ENCODE measurements at regions not wholly inside any gene's neighbourhood (a gene's known extent, or its start where the extent isn't known, plus 50 kb on each side); places are given as distances from the start of the nearest gene placed in this dataset.
A peak's percentile ranks its signal among the peaks of the same experiment; 100 is the strongest.

- no peak for FAIRE-seq
- no peak for DNase-seq (ENCODE audit: low spot score in 2 of 2)
Observed at GRCh38 chr13:40313269-40314200, 352.9 kb downstream of the FOXO1 start.

DNA sequence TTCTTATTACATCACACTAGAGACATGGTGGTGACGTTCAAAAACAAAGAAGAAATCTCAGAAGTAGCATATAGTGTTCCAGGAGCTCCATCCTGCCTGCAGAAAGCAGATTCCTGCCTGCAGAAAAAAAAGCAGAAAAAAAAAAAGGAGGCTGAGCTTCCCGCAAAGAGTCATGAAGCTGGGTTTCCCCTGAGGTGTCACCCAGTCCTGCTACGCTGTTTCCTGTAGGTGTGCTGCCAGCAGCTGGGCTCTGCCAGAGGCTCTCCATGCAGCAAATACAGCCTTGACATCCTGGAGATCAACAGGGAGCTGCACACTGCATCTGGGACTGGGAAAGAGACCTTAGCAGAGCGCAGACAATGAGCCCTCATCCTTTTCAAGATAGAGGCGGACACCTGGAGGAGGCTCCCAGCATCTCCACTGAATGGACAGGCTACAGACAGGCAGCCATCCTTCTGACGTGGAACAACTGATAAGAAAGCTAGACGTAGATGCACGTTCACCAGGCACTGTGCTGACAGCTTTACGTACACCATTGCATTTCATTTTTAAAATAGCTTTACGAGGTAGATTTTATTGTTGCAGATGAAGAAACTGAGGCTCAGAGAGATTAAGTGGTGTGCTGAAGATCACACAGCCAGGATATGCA, 350.9 kb downstream of the FOXO1 start:
- no peak for DNase-seq (ENCODE audit: low spot score in 2 of 2)
- FAIRE-seq, result no peak

GRCh38 chr13:40316301-40316700, 350.1 kb downstream of the FOXO1 start:
- no peak for FAIRE-seq
- DNase-seq (ENCODE audit: low spot score in 2 of 2), result no peak

- FAIRE-seq (no peak), DNase-seq (ENCODE audit: low spot score in 2 of 2) (no peak)
Observed at GRCh38 chr13:40317980-40318327, 348.5 kb downstream of the FOXO1 start.

DNA sequence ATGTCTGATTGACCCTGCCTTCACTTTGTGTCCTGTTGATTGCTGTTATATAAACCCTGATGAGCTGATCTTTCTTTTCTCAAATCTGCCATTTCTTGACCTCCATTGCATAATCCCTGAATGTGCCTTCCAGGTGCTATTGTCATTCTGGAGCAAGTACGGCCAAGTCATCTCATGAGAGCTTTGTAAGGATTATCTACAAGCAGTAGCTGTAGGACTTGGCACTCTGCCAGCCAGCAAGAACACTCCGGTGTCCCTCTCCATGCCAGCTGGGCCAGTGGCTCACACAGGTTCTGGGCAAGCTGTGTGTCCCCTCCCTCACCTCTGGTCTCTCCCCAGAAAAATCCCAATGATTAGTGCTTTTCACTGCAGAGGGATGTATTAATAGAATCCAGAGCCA, 348.1 kb downstream of the FOXO1 start:
- no peak for FAIRE-seq
- DNase-seq (ENCODE audit: low spot score in 2 of 2), result peak in 1 of 2 donors; percentile 39

DNA sequence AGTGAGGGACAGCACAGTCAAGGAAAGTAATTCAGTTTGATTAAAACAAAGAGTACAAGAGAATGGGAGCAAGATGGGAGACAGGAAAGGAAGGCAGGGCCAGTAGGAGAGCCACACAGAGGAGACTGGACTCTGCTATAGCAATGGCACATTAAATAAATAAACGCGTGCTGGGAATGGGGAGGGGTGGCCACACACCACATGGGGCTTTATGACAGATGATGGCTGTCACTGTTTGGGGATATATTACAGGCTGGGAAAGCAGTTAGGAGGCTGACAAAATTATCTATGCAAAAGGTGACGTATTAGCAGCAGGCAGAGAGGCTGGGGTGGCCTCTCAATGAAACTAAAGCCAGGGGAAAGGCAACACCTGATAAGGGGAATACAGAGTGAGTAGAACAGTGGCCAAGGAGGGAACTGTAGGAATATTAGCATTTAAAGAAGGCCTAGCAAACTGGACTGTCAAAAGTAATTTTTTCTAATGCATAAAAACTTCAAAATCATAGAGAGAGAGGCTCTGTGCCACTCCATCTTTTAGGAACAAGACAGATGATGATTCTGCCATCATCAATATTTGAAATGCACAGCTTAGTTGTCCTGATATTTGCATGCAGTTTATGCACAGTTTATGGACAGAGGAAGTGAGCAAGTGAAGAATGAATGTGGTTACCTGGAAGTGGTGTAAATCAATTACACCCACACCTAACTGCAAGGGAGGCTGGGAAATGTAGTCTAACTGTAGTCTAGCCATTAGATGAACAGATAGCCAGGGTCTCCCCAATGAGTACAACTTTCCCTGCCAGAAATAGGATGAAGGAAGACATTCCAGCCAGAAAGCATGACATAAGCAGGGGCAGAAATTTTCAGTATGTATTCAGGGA, 346.5 kb downstream of the FOXO1 start:
- DNase-seq (ENCODE audit: low spot score in 2 of 2), result no peak
- no peak for FAIRE-seq

GRCh38 chr13:40328091-40328490, 338.4 kb downstream of the FOXO1 start:
- DNase-seq (ENCODE audit: low spot score in 2 of 2) (no peak), FAIRE-seq (no peak)

DNA sequence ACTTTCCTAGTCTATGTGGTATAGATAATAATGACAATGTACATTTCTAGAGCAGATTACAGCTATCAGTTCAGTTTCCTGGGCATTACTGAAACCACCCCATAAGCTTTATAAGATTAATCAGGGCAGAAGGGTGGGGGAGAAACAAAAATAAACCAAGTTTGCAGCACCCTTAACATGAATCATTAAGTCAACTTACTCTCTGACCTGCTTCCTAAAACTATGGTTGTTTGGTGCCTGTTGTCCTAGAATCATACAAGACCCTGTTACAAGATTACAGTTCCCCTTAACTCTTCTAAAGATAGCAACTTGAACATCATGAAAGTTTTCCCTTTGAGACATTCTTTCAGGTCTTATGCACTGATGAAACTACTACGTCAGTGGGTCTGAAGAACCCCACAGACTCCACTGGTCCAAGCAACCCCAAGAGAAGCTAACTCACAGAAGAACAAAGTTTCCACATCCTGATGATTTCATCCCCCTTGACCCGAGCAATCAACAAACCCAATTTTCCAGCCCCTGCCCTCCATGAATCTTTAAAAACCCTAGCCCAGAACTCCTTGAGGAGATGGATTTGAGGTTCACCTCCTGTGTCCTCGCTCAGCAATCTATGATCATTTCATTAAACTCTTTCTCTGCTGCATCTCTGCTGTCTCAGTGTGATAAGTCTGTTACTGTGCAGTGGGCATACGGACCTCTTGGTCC, 336.5 kb downstream of the FOXO1 start:
- no peak for FAIRE-seq
- no peak for DNase-seq (ENCODE audit: low spot score in 2 of 2)

GRCh38 chr13:40330950-40331349, 335.5 kb downstream of the FOXO1 start:
- DNase-seq (ENCODE audit: low spot score in 2 of 2) (no peak), FAIRE-seq (no peak)

DNA sequence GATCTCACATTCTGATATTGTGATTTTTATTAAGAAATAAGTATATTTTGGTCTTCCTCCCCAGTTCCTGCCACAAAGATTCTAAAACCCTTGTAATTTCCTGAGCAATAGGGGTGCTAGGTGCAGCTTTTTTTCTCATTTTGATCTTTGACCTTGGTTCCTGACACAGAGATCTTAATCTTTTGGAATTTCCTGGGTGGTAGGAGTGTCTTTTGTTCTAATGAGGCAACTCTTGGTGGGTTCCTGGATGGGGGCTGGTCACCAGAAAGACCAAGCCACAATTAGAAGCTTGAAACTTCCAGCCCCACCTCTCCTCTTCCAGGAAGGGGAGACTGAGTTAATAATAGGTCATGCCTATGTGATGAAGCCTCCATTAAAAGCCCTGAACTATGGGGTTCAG, 334.6 kb downstream of the FOXO1 start:
- no peak for DNase-seq (ENCODE audit: low spot score in 2 of 2)
- no peak for FAIRE-seq

DNA sequence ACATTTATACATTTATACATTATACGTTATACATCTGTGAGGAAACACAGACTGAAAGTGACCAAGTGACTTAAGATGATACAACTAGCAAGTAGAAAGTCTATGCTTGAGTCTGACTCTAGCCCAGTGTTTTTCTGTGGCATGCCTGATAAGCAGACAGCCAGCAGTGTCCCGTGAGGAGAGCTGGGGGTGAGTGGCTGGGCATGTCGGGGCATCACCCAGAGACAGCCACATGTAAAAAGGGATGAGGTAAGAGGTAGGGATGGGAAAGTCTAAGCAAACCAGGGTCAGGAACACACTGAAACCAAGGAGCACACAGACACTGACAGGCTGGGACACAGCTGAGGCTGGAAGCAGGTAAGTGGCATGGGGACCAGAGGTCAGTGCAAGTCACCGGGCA, 333.2 kb downstream of the FOXO1 start:
- FAIRE-seq (no peak), DNase-seq (ENCODE audit: low spot score in 2 of 2) (no peak)

DNA sequence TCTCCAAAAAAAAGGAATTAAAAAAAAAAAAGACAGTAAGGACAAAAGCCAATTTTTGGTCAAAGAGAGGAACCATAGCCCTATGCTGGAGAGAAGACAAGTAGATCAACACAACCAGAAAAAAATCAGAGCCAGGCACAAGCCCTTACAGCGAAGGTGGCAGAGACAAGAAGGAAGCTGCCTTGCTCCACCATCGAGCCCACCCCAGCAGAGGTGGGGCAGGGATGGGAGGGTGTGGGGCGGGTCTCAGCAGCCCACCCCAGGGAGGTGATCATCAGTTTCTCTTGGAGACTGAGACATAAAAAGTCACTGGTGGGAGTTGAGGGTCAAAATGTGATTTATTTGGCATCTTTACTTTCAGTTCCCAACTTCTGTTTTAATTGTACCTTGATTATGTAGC, 332.4 kb downstream of the FOXO1 start:
- DNase-seq (ENCODE audit: low spot score in 2 of 2) (no peak), FAIRE-seq (no peak)

DNA sequence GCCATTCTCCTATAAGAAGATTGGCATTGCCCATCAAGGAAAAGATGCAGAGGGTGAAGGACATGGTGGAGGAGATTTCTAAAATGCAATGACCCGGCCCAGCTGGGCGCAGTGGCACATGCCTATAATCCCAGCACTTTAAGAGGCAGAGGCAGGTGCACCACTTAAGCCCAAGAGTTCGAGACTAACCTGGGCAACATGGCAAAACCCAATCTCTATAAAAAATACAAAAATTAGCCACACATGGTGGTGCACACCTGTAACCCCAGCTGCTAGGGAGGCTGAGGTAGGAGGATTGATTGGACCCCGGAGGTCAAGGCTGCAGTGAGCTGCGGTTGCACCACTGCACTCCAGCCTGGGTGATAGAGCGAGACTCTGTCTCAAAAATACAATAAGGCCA, 331.8 kb downstream of the FOXO1 start:
- DNase-seq (ENCODE audit: low spot score in 2 of 2) (no peak), FAIRE-seq (no peak)

GRCh38 chr13:40336228-40337221, 329.9 kb downstream of the FOXO1 start:
- FAIRE-seq, result no peak
- DNase-seq (ENCODE audit: low spot score in 2 of 2), result no peak

DNA sequence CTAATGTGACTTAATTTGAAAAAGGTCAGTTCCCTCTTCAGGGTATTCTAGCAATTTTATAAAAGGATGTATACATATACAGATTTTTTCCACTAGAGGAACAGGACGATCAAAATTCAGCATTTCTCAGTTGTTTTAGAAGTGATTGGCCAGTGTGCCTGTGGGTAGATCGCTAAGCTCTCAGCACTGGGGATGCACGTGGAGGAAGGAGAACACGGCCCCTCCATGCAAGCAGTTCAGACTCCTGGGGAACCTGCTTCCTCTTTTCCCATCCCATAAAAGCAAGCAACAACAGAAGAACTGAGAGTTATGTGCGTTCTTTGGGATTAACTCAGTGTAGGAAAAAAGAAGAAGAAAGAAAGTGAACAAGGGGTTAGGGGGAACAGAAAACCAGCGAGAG, 328.8 kb downstream of the FOXO1 start:
- no peak for FAIRE-seq
- no peak for DNase-seq (ENCODE audit: low spot score in 2 of 2)

- DNase-seq (ENCODE audit: low spot score in 2 of 2) (no peak), FAIRE-seq (no peak)
Observed at GRCh38 chr13:40338217-40338616, 328.2 kb downstream of the FOXO1 start.

- no peak for FAIRE-seq
- no peak for DNase-seq (ENCODE audit: low spot score in 2 of 2)
Observed at GRCh38 chr13:40340368-40341095, 325.9 kb downstream of the FOXO1 start.

- DNase-seq (ENCODE audit: low spot score in 2 of 2), result no peak
- FAIRE-seq, result no peak
Observed at GRCh38 chr13:40341096-40341471, 325.4 kb downstream of the FOXO1 start.

GRCh38 chr13:40341501-40341900, 324.9 kb downstream of the FOXO1 start:
- no peak for FAIRE-seq
- DNase-seq (ENCODE audit: low spot score in 2 of 2), result no peak
